GM18907 (cell line): ENCODE measurements at regions not wholly inside any gene's neighbourhood (a gene's known extent, or its start where the extent isn't known, plus 50 kb on each side); places are given as distances from the start of the nearest gene placed in this dataset.

Experiments used
- ATAC-seq: cut with Tn5 transposase; IDR thresholded peaks from one replicate; pipeline ENCODE4 v1.9.1; 2021; ENCODE audit warnings: mild to moderate bottlenecking, moderate library complexity; ENCODE audit not compliant: unreplicated experiment

GRCh38 chrX:7294483-7294882 is 146.5 kb upstream of the PUDP start:
- no peak for ATAC-seq

- ATAC-seq = no peak
Measured at GRCh38 chrX:7286168-7286837, 138.3 kb upstream of the PUDP start.

- ATAC-seq = no peak
Measured at GRCh38 chrX:7285765-7286164, 137.8 kb upstream of the PUDP start.

- ATAC-seq = no peak
Measured at GRCh38 chrX:7283741-7284140, 135.8 kb upstream of the PUDP start.

GRCh38 chrX:7280520-7280919 is 132.6 kb upstream of the PUDP start:
- no peak for ATAC-seq

DNA sequence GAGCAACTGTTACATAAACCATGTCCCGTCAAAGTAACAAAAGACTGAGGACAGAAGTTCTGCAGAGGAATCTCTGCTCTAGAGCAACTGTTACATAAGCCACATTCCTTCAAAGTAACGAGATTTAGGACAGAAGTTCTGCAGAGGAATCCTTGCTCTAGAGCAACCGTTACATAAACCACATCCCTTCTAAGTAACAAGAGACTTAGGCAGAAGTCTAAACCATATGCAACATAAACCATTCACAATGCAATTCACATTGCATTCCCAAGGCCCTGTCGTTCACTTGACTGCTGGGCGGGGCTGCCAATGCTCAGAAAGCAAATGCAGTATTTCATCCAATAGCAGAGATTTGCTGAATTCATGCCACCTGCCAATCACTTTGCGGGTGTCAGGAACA is 124.4 kb upstream of the PUDP start:
- ATAC-seq = no peak

- ATAC-seq = no peak
Measured at GRCh38 chrX:7270933-7271332, 123.0 kb upstream of the PUDP start.

DNA sequence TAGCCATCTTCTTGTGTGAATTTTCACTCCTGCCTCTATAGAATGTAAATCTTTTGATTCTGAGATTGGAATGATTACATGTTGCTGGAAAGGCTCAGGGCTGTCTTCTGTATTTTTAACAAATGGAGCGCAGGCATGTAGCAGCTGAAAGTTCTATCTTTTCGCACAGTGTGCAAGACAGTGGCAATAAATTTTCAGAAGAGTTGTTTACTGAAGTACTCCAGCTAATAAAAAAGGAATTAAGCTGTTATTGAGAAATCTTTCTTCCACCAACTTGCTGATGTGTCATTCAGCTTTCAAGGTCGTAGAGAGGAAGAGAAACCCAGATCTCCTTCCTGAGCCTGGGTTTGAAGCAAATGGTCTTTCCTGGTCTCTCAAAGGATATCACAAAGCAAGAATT is 122.0 kb upstream of the PUDP start:
- no peak for ATAC-seq

DNA sequence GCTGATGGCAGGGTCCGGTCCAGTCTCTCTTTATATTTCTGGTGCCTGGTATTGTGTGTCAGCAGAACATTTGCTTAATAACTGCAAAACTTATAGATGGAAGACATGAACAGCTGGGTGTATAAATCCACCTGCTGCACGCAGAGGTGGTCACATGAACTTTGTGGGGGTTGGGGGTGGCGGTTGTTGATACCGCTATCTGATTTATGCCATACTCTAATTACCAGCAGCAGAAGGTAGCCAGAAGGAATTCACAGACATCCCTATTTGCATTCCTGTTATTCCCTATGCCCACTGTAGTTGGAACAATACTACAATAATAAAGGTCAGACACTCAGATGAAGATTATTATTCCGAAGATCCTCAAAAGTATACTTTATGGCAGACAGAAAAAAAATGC is 121.6 kb upstream of the PUDP start:
- ATAC-seq = no peak

- ATAC-seq = no peak
Measured at GRCh38 chrX:7266288-7266687, 118.3 kb upstream of the PUDP start.

GRCh38 chrX:7264399-7264798 is 116.4 kb upstream of the PUDP start:
- ATAC-seq = peak; percentile 56

GRCh38 chrX:7263961-7264360 is 116.0 kb upstream of the PUDP start:
- no peak for ATAC-seq

DNA sequence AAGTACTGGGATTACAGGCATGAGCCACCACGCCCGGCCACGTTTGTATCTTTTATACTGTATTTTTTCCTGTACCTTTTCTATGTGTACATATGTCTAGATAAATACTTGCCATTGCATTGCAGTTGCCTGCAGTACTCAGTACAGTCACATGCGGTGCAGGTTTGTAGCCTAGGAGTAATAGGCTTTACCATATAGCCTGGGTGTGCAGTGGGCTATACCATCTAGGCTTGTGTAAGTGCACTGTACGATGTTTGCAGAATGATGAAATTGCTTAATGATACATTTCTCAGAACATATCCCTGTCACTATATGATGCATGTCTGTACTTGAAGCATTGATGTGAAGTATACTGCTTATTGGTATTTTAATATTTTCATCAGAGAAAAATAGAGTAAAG is 115.4 kb upstream of the PUDP start:
- no peak for ATAC-seq

DNA sequence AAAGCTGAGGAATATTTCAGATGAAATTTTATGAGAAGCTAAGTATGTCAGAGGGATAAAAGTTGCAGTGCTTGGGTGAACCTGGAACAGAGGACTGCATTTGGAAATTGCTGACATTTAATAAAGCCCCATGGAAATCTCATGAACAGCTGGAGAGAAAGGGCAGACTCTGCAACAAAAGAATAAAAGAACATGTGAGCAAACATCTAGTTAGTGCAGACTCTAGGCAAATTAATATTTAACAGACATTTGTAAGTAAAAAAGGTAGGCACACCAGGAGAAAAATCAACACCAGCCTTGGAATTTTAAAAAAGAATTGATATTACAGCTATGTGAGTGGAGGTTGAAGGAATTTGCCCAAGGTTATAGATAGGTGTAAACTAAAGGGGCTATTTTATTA is 114.6 kb upstream of the PUDP start:
- no peak for ATAC-seq

DNA sequence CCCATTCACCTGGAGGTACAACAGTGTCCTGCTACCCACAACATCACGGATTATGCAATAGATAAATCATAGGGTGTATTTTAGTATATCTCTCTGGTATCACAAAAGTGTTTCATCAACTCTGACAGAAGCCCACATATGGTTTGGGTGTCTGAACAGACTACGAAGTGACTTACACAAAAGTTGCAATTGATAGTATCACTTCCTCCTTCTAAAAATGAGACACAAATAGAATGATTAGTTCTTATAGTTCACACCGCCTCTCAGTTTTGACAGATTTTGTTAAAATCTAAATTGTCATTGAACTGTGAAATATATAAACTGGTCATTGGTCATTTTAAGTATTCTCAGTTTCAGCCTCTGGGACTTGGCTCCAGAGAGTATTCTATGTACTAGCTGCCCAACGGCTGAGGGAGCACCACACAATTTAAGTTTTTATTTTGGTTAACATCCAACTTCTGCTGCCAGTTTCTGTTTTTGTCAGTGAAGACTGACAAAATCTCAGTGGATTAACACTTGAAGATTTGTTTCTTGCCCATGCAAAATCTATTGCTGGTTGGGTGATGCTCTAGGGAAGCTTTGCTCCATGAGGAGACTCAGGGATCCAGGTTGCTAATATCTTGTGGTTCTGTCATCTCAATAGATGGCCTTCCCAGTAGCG is 113.8 kb upstream of the PUDP start:
- ATAC-seq = peak; percentile 89

GRCh38 chrX:7254144-7254543 is 106.2 kb upstream of the PUDP start:
- no peak for ATAC-seq

DNA sequence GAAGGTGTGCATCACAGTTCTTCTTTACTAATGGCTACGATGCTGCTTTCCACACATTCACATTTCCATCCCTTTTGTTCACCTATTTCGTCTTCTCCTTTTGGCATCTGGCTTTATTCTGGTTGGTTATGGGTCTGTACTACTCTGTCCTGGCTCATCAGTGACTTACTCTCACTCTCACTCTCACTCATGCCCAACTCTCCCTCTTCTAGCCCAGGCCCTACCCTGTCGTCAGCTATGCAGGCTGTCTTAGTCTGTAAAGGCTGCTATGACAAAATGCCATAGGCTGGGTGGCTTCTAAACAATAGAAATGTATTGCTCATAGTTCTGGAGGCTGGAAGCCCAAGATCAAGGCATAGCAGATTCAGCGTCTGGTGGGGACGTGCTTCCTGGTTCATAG is 105.6 kb upstream of the PUDP start:
- ATAC-seq = no peak

DNA sequence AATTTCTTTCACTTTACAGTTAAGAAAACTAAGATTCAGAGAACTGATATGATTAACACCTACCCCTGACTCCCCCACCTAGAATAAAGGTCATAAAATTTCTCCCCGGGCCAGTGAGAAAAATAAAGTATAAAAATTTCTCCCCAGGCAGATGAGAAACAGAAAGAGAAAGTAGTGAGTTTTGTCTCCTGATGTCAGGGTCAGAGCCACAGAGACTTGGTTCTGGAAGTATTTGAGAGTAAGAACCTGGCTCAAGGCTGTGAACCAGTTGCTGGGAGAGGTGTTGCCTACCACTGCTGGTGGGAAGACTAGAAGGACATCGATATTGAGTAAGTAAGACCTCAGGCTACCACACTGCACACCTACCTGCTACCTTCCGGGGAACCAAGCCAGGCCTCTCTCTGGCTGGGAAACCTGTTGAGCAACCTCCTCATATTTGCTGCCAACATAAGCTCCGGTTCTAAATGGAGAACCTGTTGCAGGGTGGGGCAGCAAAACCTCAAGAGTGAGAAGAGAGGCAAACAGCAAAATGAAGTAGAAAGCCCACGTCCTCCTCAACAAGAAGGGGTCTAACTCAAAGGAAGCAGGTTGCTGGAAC is 104.2 kb upstream of the PUDP start:
- ATAC-seq = no peak

DNA sequence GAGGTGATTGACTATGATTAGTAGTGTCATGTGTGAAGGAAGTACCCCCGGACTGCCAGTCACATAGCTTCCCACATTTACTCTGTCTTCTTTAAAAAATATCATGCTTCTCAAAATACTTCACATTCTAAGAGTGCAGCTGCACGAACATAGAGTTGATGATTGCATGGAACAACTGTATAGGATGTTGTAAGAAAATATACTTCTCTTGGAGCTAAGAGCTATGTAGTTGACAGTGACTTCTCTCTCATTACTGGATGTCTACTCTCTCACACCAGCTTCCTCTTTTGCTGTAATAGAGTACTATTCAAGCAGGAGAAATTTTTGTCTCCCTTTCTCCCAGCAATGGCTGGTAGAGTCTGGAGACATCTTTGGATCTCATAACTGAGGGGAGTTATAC is 99.4 kb upstream of the PUDP start:
- ATAC-seq = no peak

- no peak for ATAC-seq
Measured at GRCh38 chrX:7244405-7244804, 96.5 kb upstream of the PUDP start.

DNA sequence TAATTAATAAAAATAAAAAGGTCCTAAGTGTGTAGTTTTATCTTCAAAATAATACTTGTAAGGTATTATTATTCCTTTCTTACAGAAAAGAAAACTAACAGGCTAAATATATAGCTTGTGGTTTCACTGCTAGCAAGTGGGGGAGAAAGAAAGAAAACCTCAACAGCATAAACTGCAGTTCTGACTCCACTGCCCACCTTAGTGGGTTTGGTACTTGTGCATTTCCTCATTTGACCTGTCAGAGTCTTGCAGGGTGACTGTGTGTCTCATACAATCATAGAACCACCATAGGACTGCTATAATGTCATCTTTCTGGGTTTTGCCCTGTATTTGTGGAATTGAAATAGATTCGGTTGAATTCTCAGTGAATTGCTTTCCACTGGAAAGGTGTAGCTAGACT is 94.7 kb upstream of the PUDP start:
- ATAC-seq = peak; percentile 98

DNA sequence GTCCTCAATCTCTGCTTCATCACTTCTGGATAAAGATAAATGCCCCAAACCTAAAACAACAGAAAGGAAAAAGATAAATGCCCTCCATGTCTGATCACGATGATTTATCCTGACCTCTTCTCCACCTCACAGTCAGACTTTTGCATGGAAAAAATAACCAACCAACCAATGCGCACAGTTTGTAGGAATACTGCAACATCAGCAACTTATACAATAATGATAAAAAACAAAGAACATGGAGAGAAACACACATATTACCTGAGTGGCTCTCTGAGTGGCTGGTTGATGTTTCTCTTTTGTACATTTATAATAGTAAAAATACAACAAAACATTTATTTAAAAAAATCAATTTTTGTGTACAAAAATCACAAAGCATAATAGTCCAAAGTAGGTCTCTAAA is 93.0 kb upstream of the PUDP start:
- ATAC-seq = no peak

GRCh38 chrX:7235071-7235470 is 87.1 kb upstream of the PUDP start:
- no peak for ATAC-seq
